Stimulated activated naive B cell treated with anti-CD40 and anti-IgM and Interleukin-4, amounts not matched to agents 10 μg/mL and 1 μg/mL and 100 μg/mL, for 72 hours (primary cell): ENCODE measurements at regions not wholly inside any gene's neighbourhood (a gene's known extent, or its start where the extent isn't known, plus 50 kb on each side); places are given as distances from the start of the nearest gene placed in this dataset.

Experiments used
- ATAC-seq, 2 donors: fragments of 150-1000 bp; cut with Tn5 transposase; replicated peaks; 2 replicates each; pipeline ENCODE4 v1.10.0; 2021; ENCODE audit warnings: moderate library complexity in 1 of 2
- DNase-seq: peaks from one replicate; pipeline ENCODE4 v3.0.0; 2021
- H3K27ac Mint-ChIP-seq: one replicate; pipeline ENCODE4 v1.8.0; 2022; ENCODE audit warnings: mild to moderate bottlenecking, mixed read lengths
- H3K27me3 Mint-ChIP-seq, 2 donors: one replicate each; pipeline ENCODE4 v1.8.0; 2022; ENCODE audit warnings: mixed read lengths in 2 of 2
- H3K36me3 Mint-ChIP-seq, 2 donors: one replicate each; pipeline ENCODE4 v1.8.0; 2022; ENCODE audit warnings: mixed read lengths in 2 of 2, mild to moderate bottlenecking in 1 of 2
- H3K4me1 Mint-ChIP-seq, 2 donors: one replicate each; pipeline ENCODE4 v1.8.0; 2022; ENCODE audit warnings: mixed read lengths in 2 of 2, mild to moderate bottlenecking in 1 of 2
- H3K4me3 Mint-ChIP-seq, 2 donors: one replicate each; pipeline ENCODE4 v1.8.0; 2022; ENCODE audit warnings: mild to moderate bottlenecking in 2 of 2, mixed read lengths in 2 of 2, moderate library complexity in 1 of 2
- H3K9me3 Mint-ChIP-seq, 2 donors: one replicate each; pipeline ENCODE4 v1.8.0; 2022; ENCODE audit warnings: mixed read lengths in 2 of 2, mild to moderate bottlenecking in 1 of 2

GRCh38 chr2:142786918-142787702 lies 90.4 kb upstream of the KYNU start:
- H3K27me3 Mint-ChIP-seq = peaks cover 0 to 3% of the 10 kb centered on the region in 2 donors
- no peak for ATAC-seq
- H3K4me3 Mint-ChIP-seq = no peak overlapping the region

DNA sequence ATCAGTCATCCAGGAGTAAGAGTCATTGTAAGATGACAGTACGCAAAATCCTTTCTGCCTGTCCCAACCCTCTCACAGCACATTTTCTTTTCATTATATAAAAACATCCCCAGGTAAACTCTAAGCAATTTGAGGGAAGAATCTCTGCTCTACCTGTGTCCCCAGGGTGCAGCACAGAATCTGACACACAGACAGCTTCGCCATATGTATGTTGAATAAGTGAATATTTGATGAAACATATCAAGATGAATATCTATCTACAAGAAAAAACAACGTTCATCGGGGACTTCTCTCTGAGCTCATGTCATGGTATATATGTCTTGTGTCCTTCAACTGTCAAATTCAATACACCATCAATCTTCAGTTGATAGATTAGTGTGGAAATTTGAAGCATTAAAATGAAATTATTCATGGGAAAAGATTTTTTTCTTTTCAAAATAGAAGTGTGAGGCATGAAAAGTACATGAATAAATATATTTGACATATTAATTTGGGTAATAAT lies 94.5 kb upstream of the KYNU start:
- DNase-seq (no peak), ATAC-seq (no peak)
- no peak overlapping the region for H3K4me3 Mint-ChIP-seq

More at GRCh38 chr2:142786918-142787702, 90.4 kb upstream of the KYNU start:
- no peak overlapping the region for H3K27ac Mint-ChIP-seq
- H3K4me1 Mint-ChIP-seq = no peaks in the 10 kb centered on the region
- no peak for DNase-seq
- H3K36me3 Mint-ChIP-seq = no peaks in the 10 kb centered on the region
- no peaks in the 10 kb centered on the region for H3K9me3 Mint-ChIP-seq

GRCh38 chr2:142781146-142781545 lies 96.3 kb upstream of the KYNU start:
- Mint-ChIP-seq H3K4me3 (no peak overlapping the region), H3K36me3 (no peaks in the 10 kb centered on the region), H3K27ac (no peak overlapping the region), H3K27me3 (peaks cover 0 to 3% of the 10 kb centered on the region in 2 donors), H3K9me3 (peaks cover 0 to 1% of the 10 kb centered on the region in 2 donors), H3K4me1 (no peaks in the 10 kb centered on the region)
- no peak for ATAC-seq
- DNase-seq = no peak

More for the DNA sequence above, 94.5 kb upstream of the KYNU start:
- Mint-ChIP-seq H3K36me3 (no peaks in the 10 kb centered on the region), H3K27me3 (peaks cover 0 to 3% of the 10 kb centered on the region in 2 donors), H3K4me1 (no peaks in the 10 kb centered on the region), H3K27ac (no peak overlapping the region), H3K9me3 (no peaks in the 10 kb centered on the region)

- no peak overlapping the region for H3K27ac Mint-ChIP-seq
- peaks cover 0 to 5% of the 10 kb centered on the region in 2 donors for H3K27me3 Mint-ChIP-seq
These were observed 99.2 kb upstream of the KYNU start for GRCh38 chr2:142778289-142778688.

GRCh38 chr2:142777742-142778141 lies 99.7 kb upstream of the KYNU start:
- Mint-ChIP-seq H3K27me3 (peaks cover 0 to 5% of the 10 kb centered on the region in 2 donors), H3K4me3 (no peak overlapping the region)

More at GRCh38 chr2:142778289-142778688, 99.2 kb upstream of the KYNU start:
- Mint-ChIP-seq H3K36me3 (peaks cover 0 to 5% of the 10 kb centered on the region in 2 donors), H3K4me3 (no peak overlapping the region), H3K9me3 (peaks cover 5 to 7% of the 10 kb centered on the region in 2 donors), H3K4me1 (no peaks in the 10 kb centered on the region)
- ATAC-seq = no peak
- DNase-seq = no peak

GRCh38 chr2:142769761-142770160 lies 107.7 kb upstream of the KYNU start:
- Mint-ChIP-seq H3K27ac (no peak overlapping the region), H3K9me3 (peaks cover 20 to 34% of the 10 kb centered on the region in 2 donors), H3K36me3 (no peaks in the 10 kb centered on the region), H3K27me3 (no peaks in the 10 kb centered on the region), H3K4me1 (no peaks in the 10 kb centered on the region), H3K4me3 (no peak overlapping the region)
- DNase-seq (no peak), ATAC-seq (no peak)

More at GRCh38 chr2:142777742-142778141, 99.7 kb upstream of the KYNU start:
- DNase-seq (no peak), ATAC-seq (no peak)
- H3K27ac Mint-ChIP-seq = no peak overlapping the region
- peaks cover 7% of the 10 kb centered on the region in 2 donors for H3K9me3 Mint-ChIP-seq
- no peaks in the 10 kb centered on the region for H3K4me1 Mint-ChIP-seq
- H3K36me3 Mint-ChIP-seq = peaks cover 0 to 5% of the 10 kb centered on the region in 2 donors

DNA sequence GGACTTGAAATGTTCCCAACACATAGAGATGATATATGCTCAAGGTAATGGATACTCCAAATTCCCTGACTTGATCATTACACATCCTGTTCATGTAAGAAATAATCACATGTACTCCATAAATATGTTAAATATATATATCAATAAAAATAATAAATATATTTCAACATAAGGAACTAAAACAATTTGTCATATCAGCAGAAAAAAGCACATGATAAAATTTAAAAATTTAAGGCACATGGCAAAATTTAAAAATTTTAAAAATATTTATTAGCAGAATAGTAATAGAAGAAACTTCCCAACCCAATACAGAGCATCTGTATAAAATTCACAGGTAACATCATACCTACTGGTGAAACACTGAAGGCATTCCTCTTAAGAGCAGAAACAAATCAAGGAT lies 109.6 kb upstream of the KYNU start:
- H3K27me3 Mint-ChIP-seq = no peaks in the 10 kb centered on the region
- no peak overlapping the region for H3K27ac Mint-ChIP-seq

GRCh38 chr2:142758973-142759372 lies 118.5 kb upstream of the KYNU start:
- Mint-ChIP-seq H3K27me3 (no peaks in the 10 kb centered on the region), H3K36me3 (no peaks in the 10 kb centered on the region), H3K4me1 (no peaks in the 10 kb centered on the region), H3K9me3 (peaks cover 5 to 9% of the 10 kb centered on the region in 2 donors), H3K27ac (no peak overlapping the region), H3K4me3 (no peak overlapping the region)
- DNase-seq = no peak
- no peak for ATAC-seq

More for the DNA sequence above, 109.6 kb upstream of the KYNU start:
- Mint-ChIP-seq H3K4me3 (no peak overlapping the region), H3K9me3 (peaks cover 22 to 34% of the 10 kb centered on the region in 2 donors), H3K4me1 (no peaks in the 10 kb centered on the region), H3K36me3 (no peaks in the 10 kb centered on the region)
- DNase-seq (no peak), ATAC-seq (no peak)

- H3K27me3 Mint-ChIP-seq = no peaks in the 10 kb centered on the region
- H3K36me3 Mint-ChIP-seq = no peaks in the 10 kb centered on the region
- no peak for DNase-seq
- peaks cover 1 to 2% of the 10 kb centered on the region in 2 donors for H3K9me3 Mint-ChIP-seq
- no peak for ATAC-seq
- H3K4me3 Mint-ChIP-seq = no peak overlapping the region
- H3K4me1 Mint-ChIP-seq = no peaks in the 10 kb centered on the region
- H3K27ac Mint-ChIP-seq = no peak overlapping the region
These were observed 120.4 kb upstream of the KYNU start for GRCh38 chr2:142757111-142757510.

DNA sequence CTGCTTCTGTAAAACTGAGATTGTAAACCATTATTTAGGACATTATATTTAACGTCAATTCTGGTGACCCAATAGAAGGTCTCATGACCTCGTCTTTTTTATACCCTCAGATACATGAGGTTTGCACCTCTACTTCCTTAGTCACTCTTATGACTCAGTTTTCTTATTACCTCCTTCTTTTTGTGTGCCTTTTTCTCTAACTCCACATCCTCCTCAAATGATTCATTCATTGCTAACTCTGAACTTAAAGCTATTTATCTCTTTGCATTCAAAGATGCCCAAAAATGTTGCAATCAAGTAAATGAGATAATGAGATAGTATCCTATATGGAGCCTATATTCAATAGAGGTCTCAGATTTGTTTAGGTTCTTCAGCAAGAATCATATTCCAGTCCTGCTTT lies 121.0 kb upstream of the KYNU start:
- no peak overlapping the region for H3K27ac Mint-ChIP-seq
- no peaks in the 10 kb centered on the region for H3K9me3 Mint-ChIP-seq
- H3K4me3 Mint-ChIP-seq = no peak overlapping the region
- DNase-seq = no peak
- no peak for ATAC-seq
- no peaks in the 10 kb centered on the region for H3K36me3 Mint-ChIP-seq
- no peaks in the 10 kb centered on the region for H3K27me3 Mint-ChIP-seq
- no peaks in the 10 kb centered on the region for H3K4me1 Mint-ChIP-seq

GRCh38 chr2:142755191-142755590 lies 122.3 kb upstream of the KYNU start:
- no peaks in the 10 kb centered on the region for H3K9me3 Mint-ChIP-seq
- H3K4me1 Mint-ChIP-seq = no peaks in the 10 kb centered on the region
- no peak overlapping the region for H3K4me3 Mint-ChIP-seq
- DNase-seq = no peak
- no peak for ATAC-seq
- H3K27ac Mint-ChIP-seq = no peak overlapping the region
- H3K27me3 Mint-ChIP-seq = no peaks in the 10 kb centered on the region
- H3K36me3 Mint-ChIP-seq = no peaks in the 10 kb centered on the region

GRCh38 chr2:142754182-142754581 lies 123.3 kb upstream of the KYNU start:
- DNase-seq (no peak), ATAC-seq (no peak)
- H3K9me3 Mint-ChIP-seq = no peaks in the 10 kb centered on the region
- no peaks in the 10 kb centered on the region for H3K27me3 Mint-ChIP-seq
- no peak overlapping the region for H3K27ac Mint-ChIP-seq
- no peaks in the 10 kb centered on the region for H3K4me1 Mint-ChIP-seq
- no peaks in the 10 kb centered on the region for H3K36me3 Mint-ChIP-seq
- no peak overlapping the region for H3K4me3 Mint-ChIP-seq

DNA sequence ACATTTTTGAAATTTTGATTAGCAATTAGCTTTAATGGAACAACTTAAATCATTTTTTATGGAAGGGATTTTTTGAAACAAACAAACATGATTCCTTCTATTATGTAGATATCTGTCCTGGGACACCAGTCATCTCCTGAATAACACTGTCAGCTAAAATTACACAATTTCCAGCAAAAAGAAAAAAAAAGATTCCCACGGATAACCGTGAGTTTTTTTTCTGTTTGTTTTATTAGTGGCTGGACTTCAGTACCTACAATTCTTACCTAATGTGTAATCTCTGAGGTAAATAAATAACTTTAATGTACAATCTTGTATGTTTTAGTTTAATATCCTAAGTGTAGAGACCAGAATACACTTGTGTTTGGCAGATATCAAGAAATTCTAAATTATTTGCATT lies 126.6 kb upstream of the KYNU start:
- no peaks in the 10 kb centered on the region for H3K36me3 Mint-ChIP-seq
- DNase-seq (no peak), ATAC-seq (no peak)
- no peak overlapping the region for H3K27ac Mint-ChIP-seq
- no peak overlapping the region for H3K4me3 Mint-ChIP-seq
- H3K4me1 Mint-ChIP-seq = no peaks in the 10 kb centered on the region
- no peaks in the 10 kb centered on the region for H3K9me3 Mint-ChIP-seq
- no peaks in the 10 kb centered on the region for H3K27me3 Mint-ChIP-seq

- Mint-ChIP-seq H3K27ac (no peak overlapping the region), H3K4me1 (no peaks in the 10 kb centered on the region), H3K27me3 (no peaks in the 10 kb centered on the region), H3K36me3 (no peaks in the 10 kb centered on the region), H3K9me3 (no peaks in the 10 kb centered on the region), H3K4me3 (no peak overlapping the region)
- DNase-seq = no peak
- ATAC-seq = no peak
These were observed 128.8 kb upstream of the KYNU start for GRCh38 chr2:142748559-142749099.

DNA sequence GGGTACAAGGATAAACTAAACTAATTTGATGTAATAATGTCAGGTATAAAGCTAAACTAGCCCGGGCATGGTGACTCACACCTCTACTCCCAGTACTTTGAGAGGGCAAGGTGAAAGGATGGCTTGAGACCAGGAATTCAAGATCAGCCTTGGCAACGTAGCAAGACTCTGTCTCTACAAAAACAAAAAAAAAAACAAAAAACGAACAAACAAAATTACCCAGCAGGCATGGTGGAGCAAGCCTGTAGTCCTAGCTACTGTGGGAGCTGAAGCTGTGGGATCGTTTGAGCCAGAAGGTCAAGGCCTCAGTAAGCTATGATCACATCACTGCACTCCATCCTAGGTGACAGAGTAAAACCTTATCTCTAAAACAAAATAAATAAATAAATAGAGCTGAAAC lies 131.8 kb upstream of the KYNU start:
- no peak for DNase-seq
- ATAC-seq = no peak
- Mint-ChIP-seq H3K9me3 (no peaks in the 10 kb centered on the region), H3K27ac (no peak overlapping the region), H3K4me1 (no peaks in the 10 kb centered on the region), H3K4me3 (no peak overlapping the region), H3K27me3 (no peaks in the 10 kb centered on the region), H3K36me3 (no peaks in the 10 kb centered on the region)
